Stimulated activated CD4-positive, alpha-beta T cell treated with anti-CD3 and anti-CD28 coated beads, Interleukin-2, amount 100 ng/mL, for 48 hours (primary cell): ENCODE measurements at regions not wholly inside any gene's neighbourhood (a gene's known extent, or its start where the extent isn't known, plus 50 kb on each side); places are given as distances from the start of the nearest gene placed in this dataset.
A peak's percentile ranks its signal among the peaks of the same experiment; 100 is the strongest.

Source experiments
- DNase-seq, 2 donors: peaks; one replicate each; pipeline ENCODE4 v3.0.0-alpha.2; 2020

- DNase-seq: no peak
Observed at GRCh38 chr1:36715797-36716196, 233.1 kb upstream of the CSF3R start.

GRCh38 chr1:36714301-36714700 lies 231.6 kb upstream of the CSF3R start:
- DNase-seq: no peak

- DNase-seq: no peak
Observed at GRCh38 chr1:36711480-36711879, 228.8 kb upstream of the CSF3R start.

GRCh38 chr1:36710951-36711350 lies 228.2 kb upstream of the CSF3R start:
- no peak for DNase-seq

- no peak for DNase-seq
Observed at GRCh38 chr1:36709869-36710481, 227.3 kb upstream of the CSF3R start.

GRCh38 chr1:36708587-36708986 lies 225.9 kb upstream of the CSF3R start:
- DNase-seq: no peak

GRCh38 chr1:36707221-36707620 lies 224.5 kb upstream of the CSF3R start:
- DNase-seq: no peak

- DNase-seq: no peak
Observed at GRCh38 chr1:36706416-36706815, 223.7 kb upstream of the CSF3R start.

- no peak for DNase-seq
Observed at GRCh38 chr1:36705629-36706028, 222.9 kb upstream of the CSF3R start.

- peak; percentile 71 to 75 for DNase-seq
Observed at GRCh38 chr1:36703526-36704208, 221.0 kb upstream of the CSF3R start.

GRCh38 chr1:36702963-36703362 lies 220.2 kb upstream of the CSF3R start:
- no peak for DNase-seq

GRCh38 chr1:36699113-36699911 lies 216.6 kb upstream of the CSF3R start:
- DNase-seq: no peak

GRCh38 chr1:36697836-36698605 lies 215.3 kb upstream of the CSF3R start:
- DNase-seq: no peak

- DNase-seq: no peak
Observed at GRCh38 chr1:36696261-36696940, 213.7 kb upstream of the CSF3R start.

- no peak for DNase-seq
Observed at GRCh38 chr1:36693603-36694002, 210.9 kb upstream of the CSF3R start.

- no peak for DNase-seq
Observed at GRCh38 chr1:36693161-36693525, 210.4 kb upstream of the CSF3R start.

- DNase-seq: no peak
Observed at GRCh38 chr1:36692465-36693160, 209.9 kb upstream of the CSF3R start.

- no peak for DNase-seq
Observed at GRCh38 chr1:36691374-36691773, 208.7 kb upstream of the CSF3R start.

- DNase-seq: no peak
Observed at GRCh38 chr1:36689992-36690391, 207.3 kb upstream of the CSF3R start.

- no peak for DNase-seq
Observed at GRCh38 chr1:36687312-36687711, 204.6 kb upstream of the CSF3R start.

- DNase-seq: no peak
Observed at GRCh38 chr1:36675931-36676562, 193.3 kb upstream of the CSF3R start.

GRCh38 chr1:36675106-36675505 lies 192.4 kb upstream of the CSF3R start:
- DNase-seq: no peak
